ENCODE measurements at regions not wholly inside any gene's neighbourhood (a gene's known extent, or its start where the extent isn't known, plus 50 kb on each side); places are given as distances from the start of the nearest gene placed in this dataset.

DNA sequence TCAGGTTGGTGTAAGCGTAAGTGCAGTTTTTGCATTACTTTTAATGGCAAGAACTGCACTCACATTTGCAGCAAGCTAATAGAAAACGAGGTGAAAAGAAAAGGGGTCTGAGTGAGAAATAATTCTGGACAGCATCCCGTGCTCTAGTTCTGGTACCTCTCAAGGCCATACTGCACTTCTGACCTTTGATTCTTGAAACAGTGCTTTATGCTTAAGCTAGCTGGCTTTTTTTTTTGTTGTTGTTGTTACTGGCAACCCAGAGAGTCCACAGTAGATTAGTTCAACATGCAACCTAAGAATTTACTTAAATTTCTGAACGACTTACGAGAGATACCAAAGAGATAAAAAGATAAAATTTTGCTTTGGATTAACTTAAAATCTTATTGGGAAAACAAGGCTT, 75.2 kb upstream of the PRKD1 start:
- 56 to 71% methylated on average over 5 of the region's 5 CpGs for WGBS, 2 donors
- no peak for DNase-seq (ENCODE audit: low spot score in 2 of 2)
- TF ChIP-seq, protein P1, sequence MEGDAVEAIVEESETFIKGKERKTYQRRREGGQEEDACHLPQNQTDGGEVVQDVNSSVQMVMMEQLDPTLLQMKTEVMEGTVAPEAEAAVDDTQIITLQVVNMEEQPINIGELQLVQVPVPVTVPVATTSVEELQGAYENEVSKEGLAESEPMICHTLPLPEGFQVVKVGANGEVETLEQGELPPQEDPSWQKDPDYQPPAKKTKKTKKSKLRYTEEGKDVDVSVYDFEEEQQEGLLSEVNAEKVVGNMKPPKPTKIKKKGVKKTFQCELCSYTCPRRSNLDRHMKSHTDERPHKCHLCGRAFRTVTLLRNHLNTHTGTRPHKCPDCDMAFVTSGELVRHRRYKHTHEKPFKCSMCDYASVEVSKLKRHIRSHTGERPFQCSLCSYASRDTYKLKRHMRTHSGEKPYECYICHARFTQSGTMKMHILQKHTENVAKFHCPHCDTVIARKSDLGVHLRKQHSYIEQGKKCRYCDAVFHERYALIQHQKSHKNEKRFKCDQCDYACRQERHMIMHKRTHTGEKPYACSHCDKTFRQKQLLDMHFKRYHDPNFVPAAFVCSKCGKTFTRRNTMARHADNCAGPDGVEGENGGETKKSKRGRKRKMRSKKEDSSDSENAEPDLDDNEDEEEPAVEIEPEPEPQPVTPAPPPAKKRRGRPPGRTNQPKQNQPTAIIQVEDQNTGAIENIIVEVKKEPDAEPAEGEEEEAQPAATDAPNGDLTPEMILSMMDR (IDR thresholded peaks at IDR 0.05): no peak
- no peak for TF ChIP-seq POLR2A (IDR thresholded peaks at IDR 0.05)
- intact Hi-C loops (cut with DNase I; ENCODE audit: low total_unique reads): no loop called here
- no peak overlapping the region for H3K4me3 ChIP-seq (ENCODE audit: low read depth, poor library complexity, severe bottlenecking)

DNA sequence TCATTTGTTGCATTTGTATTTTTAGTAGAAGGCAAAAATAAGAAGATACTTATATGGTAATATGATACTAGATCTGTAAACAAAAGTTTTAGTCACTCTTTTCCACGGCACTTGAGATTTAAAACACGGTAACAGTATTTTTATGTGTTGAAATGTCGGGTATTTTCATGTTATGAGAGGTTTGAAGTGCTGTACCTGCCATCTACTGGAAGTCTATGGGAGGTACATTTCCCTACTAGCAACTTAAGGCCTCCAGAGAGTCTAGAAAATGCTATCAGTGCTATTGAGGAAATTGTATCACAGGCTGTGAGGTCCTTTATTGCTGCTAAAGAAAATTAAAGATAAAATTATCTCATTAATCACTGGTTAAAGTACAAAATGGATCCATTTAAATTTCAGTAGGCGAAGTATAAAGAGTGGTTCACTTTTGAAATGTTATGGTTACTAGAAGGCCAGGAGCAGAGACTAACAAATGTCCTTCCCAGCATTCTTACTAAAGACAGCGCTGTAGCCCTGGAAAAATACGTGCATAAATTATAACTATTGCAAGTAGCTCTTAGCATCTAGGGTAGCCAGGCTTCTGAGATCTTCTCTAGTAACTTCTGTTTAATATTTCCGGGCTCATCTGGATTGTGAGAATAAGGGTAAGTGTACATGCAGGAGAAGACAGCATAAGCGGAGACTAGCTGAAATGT, 77.6 kb upstream of the PRKD1 start:
- TF ChIP-seq POLR2A (IDR thresholded peaks at IDR 0.05): no peak
- TF ChIP-seq, protein P1 (IDR thresholded peaks at IDR 0.05): peak in 1 of 3 donors; percentile 15
- no peak for DNase-seq (ENCODE audit: low spot score in 2 of 2)
- intact Hi-C loops (cut with DNase I; ENCODE audit: low total_unique reads): no loop called here
- H3K4me3 ChIP-seq (ENCODE audit: low read depth, poor library complexity, severe bottlenecking): no peak overlapping the region
- WGBS, 2 donors: 53 to 55% methylated on average over 8 of the region's 8 CpGs

DNA sequence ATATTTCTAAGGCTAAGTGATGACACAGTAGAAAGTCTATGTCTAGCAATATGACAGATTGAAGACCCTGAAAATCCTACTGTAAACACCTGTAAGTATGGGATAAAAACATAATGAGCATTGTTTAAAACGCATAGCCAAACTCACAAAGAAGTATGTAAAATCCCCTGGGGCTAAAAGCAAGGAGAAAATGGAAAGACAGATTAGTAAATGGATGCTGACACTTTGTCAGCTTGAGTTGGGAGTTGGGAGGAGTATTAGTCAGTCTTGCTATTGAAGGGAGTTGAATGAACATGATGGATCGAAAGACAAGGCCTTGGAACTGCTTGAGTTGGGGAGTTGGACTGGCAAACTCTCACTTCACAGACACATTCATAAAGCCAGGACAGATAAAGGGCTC, 79.0 kb upstream of the PRKD1 start:
- intact Hi-C loops (cut with DNase I; ENCODE audit: low total_unique reads): no loop called here
- H3K4me3 ChIP-seq (ENCODE audit: low read depth, poor library complexity, severe bottlenecking): no peak overlapping the region
- no peak for DNase-seq (ENCODE audit: low spot score in 2 of 2)
- TF ChIP-seq POLR2A (IDR thresholded peaks at IDR 0.05): no peak
- TF ChIP-seq, protein P1 (IDR thresholded peaks at IDR 0.05): no peak
- WGBS, 2 donors: 70 to 72% methylated on average over 2 of the region's 2 CpGs

DNA sequence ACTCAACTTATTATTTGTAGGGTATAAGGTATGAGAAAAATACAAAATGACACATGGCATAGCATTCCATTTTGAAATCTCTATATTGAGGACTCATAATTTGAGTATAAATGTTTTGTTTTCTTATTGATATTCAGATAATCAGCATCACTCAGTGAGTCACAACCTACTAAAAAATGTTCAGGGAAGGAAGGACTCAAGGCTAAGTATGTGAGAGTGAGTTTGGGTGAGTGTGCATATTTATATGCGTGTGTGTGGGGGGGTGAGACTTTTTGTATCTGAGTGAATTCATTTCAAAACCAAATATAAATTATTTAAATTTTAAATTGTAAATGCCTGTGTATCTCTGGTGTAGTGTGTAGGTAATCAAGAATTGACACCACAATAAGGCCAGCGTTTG, 87.8 kb upstream of the PRKD1 start:
- intact Hi-C loops (cut with DNase I; ENCODE audit: low total_unique reads): no loop called here
- no peak for DNase-seq (ENCODE audit: low spot score in 2 of 2)
- TF ChIP-seq, protein P1 (IDR thresholded peaks at IDR 0.05): no peak
- no peak for TF ChIP-seq POLR2A (IDR thresholded peaks at IDR 0.05)
- H3K4me3 ChIP-seq (ENCODE audit: low read depth, poor library complexity, severe bottlenecking): no peak overlapping the region
- WGBS, 2 donors: 68 to 75% methylated on average over 2 of the region's 2 CpGs

DNA sequence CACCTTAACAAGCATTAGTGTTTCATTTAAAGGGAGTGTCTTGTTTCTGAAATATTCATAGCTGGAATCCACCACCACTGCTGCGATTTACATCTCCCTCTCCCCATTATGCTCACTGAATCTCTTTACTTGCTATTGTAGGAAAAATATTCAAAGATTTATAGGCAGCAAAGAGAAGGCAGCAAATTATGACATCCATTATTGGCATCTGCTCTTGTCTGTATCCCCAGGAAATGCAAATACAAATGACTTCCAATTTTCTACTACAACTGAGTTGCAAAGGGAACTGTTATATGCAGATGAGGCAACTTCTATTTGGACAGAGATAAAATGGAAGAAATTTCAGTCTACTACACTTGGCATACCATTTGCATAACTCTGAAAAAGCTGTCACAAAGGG, 88.4 kb upstream of the PRKD1 start:
- intact Hi-C loops (cut with DNase I; ENCODE audit: low total_unique reads): no loop called here
- no peak for DNase-seq (ENCODE audit: low spot score in 2 of 2)
- TF ChIP-seq, protein P1 (IDR thresholded peaks at IDR 0.05): no peak
- TF ChIP-seq POLR2A (IDR thresholded peaks at IDR 0.05): no peak
- no peak overlapping the region for H3K4me3 ChIP-seq (ENCODE audit: low read depth, poor library complexity, severe bottlenecking)
- 31 to 40% methylated on average over 1 of the region's 1 CpG for WGBS, 2 donors

Measured in lower leg skin (tissue), 4 donors.